GM12891 (cell line): ENCODE measurements at regions not wholly inside any gene's neighbourhood (a gene's known extent, or its start where the extent isn't known, plus 50 kb on each side); places are given as distances from the start of the nearest gene placed in this dataset.

Experiments used
- PAX5 ChIP-seq: IDR thresholded peaks from 2 replicates; pipeline ENCODE4 v1.6.1; 2011; ENCODE audit warnings: low read length, moderate library complexity, mild to moderate bottlenecking; ENCODE audit not compliant: insufficient read depth, severe bottlenecking
- POLR2A ChIP-seq: IDR thresholded peaks from 2 replicates; pipeline ENCODE4 v1.6.1; 2011; ENCODE audit warnings: low read depth, low read length, control low read depth
- POLR2AphosphoS5 ChIP-seq: IDR thresholded peaks from 2 replicates; pipeline ENCODE4 v1.6.1; 2011; ENCODE audit warnings: low read depth, low read length, control low read depth
- TAF1 ChIP-seq: IDR thresholded peaks from 2 replicates; pipeline ENCODE4 v1.6.1; 2011; ENCODE audit warnings: low read depth, low read length, control low read depth

GRCh38 chr6:125474061-125474460 lies 172.3 kb upstream of the HDDC2 start:
- TF ChIP-seq POLR2A (no peak), POLR2AphosphoS5 (no peak), TAF1 (no peak), PAX5 (no peak)
